Kidney capillary endothelial cell (primary cell): ENCODE measurements at regions not wholly inside any gene's neighbourhood (a gene's known extent, or its start where the extent isn't known, plus 50 kb on each side); places are given as distances from the start of the nearest gene placed in this dataset.

Experiments
- DNase-seq: peaks from one replicate; pipeline ENCODE4 v3.0.0-alpha.2; 2018; ENCODE audit warnings: low spot score

DNA sequence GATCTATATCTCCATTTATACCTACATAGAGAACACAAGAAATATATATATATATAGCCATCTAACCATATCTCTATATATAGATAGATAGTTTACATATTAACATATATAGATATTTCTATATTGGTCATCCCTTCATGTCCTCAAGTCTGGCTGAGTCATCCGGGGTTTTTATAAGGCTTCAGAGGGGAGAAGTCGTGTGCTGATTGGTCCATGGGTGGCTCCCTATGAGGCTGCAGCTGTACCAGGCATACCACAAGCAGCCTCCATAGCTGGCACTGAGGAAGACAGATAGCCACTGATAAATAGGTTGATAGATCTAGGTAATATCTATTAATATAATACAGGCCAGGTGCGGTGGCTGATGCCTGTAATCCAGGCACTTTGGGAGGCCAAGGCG lies 618.3 kb upstream of the SETBP1 start:
- DNase-seq: no peak

DNA sequence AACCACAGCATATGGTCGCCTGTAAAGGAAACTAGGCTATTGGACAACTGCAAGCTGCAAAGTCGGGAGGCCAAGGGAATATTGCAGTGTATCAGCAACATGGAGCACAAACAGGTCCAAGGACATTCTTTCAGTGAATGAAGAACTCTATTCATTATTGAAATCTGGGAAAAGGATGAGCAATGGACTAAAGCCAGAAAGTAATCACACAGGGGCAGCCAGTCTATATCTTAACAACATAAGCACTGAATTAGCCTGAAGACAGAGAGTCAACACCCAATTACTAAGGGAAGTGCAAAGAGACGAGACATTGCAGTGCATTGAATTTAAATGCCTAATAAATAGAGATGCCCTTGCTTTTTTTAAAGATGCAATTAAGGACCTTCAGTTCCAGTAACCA lies 615.5 kb upstream of the SETBP1 start:
- no peak for DNase-seq

DNA sequence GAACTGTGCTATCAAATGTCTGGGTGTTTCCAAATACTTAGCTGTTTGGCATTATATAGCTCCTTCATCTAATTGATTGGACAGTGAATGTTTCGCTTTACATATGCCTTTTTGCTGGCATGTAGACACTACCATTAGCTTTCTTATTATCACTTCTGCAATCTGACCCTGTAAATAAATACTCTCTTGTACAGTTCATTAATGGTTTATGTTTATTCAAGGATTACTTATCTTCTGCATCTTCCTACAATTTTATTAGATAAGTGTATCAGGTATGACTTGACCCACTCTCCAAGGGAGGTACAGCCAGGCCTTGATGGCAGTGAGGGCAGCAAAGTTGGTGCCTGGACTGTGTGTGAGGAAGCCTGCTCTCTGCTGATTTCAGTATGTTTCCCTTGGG lies 614.1 kb upstream of the SETBP1 start:
- no peak for DNase-seq

DNA sequence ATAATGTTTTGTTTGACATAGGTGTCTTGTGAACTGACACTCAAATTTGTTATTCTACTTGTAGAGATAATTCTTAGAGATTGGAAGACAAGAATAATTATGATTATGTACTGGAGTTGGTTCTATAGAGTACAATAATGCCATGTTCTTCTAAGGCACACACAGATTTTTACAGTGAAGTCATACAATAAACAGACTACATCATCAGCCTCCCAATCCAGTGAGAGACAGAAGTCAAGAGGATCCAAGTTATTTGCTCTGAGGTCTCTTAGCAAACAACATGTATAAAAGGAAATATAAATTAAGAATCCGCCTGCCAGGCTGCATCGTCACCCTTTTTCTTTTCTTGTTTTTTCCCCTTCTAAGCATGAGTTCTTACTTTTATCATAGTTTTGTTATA lies 613.5 kb upstream of the SETBP1 start:
- DNase-seq: no peak

DNA sequence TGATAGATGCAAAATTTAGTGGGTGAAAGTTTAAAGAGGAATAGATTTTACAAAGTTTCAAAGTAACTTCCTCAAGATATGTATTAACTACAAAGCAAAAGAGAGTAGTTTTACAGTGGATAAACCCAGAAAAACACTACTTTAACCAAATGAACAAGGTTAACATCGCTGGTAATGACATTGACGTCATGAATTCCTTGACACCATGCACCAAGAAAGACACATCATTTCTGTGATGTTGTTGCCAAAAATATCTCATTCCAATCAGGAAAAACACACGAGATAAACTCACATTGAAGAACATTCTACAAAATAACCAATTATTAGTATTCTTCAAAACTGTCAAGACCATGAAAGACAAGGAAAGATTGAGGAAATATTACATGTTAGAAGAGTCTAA lies 605.6 kb upstream of the SETBP1 start:
- DNase-seq: no peak

DNA sequence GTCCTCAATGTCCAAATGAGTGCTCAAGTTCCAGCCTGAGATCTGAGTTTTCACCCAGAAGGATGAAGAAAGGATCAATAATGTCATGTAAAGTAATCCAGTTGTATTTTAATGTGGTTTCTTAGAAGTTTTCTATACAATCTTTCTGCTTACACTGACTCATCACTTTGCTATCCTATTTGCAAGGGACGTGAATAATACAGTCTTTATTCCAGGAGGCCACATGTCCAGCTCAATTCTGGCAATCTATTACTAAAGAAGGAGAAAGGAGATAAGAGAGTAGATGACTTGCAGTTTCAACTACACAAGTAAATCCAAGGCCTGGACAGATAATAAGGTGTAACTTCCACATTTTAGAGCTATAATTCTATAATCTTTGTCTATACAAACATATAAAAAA lies 601.1 kb upstream of the SETBP1 start:
- DNase-seq: no peak

DNA sequence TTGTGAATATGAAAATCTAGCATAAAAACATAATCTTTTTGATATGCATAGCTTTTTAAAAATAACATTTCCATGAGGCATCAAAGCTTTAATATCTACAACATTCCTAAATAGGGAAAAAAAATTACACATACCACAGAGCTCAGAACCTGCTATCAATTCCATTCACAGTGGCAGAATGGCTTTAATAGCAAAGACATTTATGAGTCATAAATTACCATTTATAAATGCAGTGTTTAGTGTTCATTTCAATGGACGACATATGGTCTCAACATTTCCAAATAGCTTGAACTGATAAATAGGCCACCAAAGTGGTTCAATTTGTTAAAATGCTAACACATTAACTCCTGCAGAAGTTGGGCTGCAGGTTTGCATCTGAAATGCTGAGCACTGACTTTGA lies 600.6 kb upstream of the SETBP1 start:
- DNase-seq: no peak

DNA sequence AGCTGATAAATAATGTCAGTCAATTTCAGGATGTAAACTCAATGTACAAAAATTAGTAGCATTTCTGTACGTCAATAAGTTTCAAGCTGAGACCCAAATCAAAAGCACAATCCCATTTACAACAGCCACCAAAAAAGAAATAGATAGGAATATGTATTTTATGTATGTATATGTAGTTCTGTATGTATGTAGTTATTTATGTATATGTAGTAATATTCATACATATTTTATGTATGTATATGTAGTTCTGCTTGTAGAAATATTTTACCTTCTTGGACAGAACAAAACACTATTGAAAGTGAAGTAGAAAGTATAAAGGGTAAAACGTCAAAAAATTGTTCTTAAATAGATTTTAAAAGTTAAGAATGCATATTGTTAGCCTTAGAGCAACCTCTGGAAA lies 591.0 kb upstream of the SETBP1 start:
- no peak for DNase-seq

DNA sequence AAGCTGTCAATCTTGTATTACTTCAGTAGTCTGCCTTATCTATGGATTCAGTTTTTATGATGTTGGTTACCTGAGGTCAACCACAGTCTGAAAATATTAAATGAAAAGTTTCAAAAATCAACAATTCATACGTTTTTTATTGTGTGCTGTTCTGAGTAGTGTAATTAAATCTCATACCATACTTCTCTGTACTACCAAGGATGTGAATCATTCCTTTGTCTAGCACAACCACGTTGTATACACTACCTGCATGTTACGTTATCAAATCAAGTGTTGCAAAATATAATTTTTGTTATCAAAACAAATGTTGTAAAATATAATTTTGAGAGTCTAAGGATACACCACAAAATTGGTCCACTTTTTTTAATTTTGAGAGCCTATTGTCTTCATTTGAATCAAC lies 590.2 kb upstream of the SETBP1 start:
- peak; percentile 48 for DNase-seq

DNA sequence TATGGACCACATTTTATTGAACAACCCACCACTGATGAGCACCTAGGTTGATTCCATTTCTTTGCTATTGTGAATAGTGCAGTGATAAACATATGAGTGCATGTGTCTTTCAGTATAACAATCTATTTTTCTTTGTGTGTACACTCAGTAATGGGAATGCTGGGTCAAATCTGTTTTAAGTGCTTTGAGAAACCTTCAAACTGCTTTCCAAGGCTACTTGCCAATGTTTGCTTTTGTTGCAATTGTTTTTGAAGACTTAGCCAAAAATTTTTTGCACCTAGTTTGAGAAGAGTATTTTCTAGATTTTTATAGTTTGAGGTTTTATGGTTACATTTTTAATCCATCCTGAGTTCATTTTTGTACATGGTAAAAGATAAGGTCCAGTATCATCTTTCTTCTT lies 587.4 kb upstream of the SETBP1 start:
- no peak for DNase-seq

DNA sequence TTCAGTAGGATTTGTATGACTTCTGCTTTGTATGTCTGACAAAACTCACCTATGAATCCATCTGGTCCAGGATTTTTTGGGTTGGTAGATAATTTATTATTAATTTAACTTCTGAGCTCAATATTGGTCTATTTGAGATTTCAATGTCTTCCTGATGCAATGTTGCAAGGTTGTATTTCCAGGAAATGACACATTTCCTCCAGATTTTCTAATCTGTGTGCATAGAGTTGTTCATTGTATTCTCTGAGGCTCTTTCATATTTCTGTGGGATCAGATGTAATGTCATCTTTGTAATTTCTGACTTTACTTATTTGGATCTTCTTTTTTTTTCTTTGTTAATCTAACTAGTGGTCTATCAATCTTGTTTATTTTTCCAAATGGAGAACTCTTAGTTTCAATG lies 584.7 kb upstream of the SETBP1 start:
- DNase-seq: no peak

DNA sequence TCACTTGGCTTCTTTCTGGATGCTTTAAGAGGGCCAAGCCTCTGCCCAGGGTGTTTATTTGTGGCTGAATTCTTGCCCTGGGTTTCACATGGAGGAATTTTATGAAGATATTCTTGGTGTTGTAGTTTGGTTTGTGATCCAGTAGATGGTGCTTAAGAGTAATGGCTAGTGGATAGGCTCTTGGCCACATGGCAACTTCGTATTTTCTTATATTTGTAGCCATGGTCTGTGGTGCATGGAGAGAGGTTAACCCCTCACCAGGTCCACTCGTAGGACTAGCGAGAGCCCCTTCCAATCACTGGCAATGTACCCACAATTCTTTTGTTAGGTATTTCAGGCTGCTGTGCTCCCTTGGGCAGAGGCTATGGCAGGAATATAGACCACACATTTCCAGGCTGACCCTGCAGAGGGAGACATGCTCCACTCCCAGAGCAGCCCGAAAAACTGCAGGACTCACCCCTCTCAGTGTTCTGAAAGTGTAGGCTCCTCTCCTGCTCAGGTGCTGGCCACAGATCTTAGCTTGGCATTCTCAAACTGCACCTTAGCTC lies 582.1 kb upstream of the SETBP1 start:
- no peak for DNase-seq

DNA sequence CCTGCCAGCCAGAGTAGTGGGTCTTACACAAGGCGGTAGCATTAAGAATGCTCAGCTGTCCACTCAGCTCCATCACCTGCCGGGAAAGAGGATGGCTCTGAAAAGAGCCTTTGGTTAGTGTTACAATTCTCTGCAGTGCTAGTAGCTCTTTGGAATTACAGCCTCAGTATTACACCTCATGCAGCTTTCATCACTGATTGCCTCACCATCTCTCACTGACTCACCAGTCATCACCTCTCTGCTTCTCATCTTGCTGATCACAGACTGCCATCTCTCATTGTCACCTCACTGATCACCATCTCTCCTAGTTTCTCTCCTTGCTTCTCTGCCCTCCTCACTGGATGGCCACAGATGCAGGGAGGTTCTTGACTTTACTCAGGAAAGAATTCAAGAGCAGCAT lies 573.5 kb upstream of the SETBP1 start:
- DNase-seq: no peak

DNA sequence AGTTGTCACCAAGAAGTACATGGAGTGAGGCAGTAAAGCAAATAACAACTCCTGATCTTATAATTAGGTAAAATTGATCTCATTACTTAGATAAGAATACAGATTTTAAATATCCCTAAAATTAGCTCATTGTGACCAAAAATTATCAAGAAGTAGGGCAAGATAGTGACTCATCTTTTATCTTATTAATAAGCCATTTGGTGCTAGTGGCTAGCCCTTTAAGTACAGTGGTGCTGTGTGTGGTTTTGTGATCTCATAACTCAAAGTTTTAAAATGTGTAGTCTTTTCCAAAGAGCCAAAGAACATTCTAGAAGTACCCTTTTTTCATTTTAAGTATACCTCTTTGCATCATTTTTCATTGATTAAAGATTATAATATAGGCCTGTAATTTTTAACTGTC lies 569.4 kb upstream of the SETBP1 start:
- no peak for DNase-seq

DNA sequence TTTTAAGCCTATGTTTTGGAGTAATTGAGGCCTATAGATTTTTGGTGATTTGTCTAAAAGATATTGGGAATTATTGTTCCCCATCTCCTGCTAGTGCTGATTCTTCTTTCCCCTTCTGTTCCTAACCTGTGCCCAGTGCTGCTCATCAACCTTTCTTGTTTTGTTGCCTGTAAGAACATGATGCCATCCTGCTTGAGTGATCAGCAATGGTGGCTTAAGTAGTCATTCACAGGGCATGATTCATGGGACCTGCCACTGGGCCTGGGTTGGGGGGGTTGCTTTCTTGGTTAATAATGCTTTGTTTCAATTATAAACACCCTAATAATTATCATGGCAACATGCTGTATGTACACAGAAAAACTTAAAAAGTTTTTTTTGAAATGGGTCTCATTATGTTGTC lies 562.9 kb upstream of the SETBP1 start:
- no peak for DNase-seq

DNA sequence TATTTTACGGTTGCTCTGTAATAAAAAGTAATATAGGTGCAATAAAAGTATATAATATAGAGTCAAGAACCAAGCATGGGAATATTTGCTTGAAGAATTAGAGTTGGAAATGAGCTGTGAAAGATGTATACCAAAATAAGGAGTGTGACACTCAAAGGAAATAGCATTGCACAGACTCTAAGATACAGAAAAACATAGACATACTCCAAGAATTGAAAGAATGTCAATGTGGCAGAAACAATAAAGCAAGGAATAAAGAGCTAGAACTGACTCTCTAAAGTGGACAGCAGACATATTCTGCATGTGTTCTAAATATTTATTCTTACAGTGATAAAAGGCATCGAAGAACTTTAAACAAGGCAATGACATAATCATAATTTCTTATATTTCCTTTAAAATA lies 561.1 kb upstream of the SETBP1 start:
- no peak for DNase-seq

DNA sequence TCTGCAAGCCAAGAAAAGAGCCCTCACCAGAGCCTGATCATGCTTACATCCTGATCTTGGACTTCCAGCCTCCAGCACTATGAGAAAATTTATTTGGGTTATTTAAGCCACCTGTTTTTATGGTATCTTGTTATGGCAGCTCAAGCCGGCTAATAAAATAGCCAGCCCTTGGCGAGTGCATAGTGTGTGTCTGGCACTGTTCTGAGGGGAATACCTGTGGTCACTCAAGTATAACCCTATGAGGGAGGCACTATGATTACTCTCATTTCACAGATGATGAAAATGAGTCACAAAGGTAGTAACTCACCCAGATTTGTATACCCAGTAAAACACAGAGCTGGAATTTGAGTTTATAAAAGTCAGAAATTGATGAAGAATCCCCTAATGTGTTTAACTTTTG lies 556.9 kb upstream of the SETBP1 start:
- DNase-seq: no peak

DNA sequence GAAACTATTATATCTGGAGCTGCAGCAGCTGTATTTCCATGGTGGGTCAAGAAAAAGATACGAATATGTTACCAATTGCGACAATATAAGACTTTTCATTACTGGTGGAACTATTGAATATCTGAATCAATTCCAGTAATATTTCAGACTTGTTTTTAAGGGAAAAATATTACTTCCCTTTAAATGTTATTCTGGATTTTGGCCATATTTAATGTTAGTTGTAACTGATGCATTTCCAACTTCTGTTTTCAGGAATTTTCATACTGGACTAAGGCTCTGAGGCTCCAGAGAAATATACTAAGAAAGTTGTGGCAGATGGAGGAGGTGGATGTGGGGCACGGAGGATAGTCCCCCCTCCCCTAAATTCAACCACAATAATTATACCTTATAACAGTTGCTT lies 555.2 kb upstream of the SETBP1 start:
- DNase-seq: no peak

DNA sequence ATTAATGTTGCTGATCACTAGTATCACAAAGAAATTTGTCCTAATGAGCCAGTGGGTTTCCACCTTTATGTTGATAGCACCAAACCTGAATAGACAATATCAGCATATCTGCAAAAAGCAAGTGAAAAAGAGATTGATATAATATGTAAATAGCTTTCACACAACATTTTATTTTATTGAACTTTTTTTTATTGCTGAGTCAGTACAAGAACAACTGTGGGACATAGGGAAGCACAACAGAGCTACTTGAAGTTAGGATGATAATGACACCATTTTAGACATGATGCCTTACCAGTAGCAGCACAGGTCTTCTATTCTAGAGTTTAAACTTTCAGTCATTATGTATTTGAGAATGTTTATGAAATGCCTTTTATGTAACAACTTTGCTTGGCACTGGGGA lies 554.1 kb upstream of the SETBP1 start:
- no peak for DNase-seq

DNA sequence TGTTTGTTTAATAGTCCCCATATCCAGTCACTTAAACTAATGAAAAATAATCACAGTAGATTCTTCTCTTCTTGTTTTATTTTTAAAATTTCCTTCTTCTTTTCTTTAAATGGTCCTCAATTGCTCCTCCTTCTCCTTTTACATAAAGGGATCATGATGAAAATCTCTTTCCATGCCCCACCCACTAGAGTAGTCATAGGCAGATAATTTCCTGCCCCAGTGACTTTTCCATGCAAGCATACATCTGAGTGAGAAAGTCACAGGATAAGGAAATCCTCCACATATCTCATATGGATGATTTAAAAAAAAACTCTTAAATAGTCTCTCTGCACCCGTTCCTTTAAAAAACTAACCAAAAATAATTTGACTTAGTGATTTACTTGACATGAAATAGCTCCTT lies 552.3 kb upstream of the SETBP1 start:
- peak; percentile 69 for DNase-seq

DNA sequence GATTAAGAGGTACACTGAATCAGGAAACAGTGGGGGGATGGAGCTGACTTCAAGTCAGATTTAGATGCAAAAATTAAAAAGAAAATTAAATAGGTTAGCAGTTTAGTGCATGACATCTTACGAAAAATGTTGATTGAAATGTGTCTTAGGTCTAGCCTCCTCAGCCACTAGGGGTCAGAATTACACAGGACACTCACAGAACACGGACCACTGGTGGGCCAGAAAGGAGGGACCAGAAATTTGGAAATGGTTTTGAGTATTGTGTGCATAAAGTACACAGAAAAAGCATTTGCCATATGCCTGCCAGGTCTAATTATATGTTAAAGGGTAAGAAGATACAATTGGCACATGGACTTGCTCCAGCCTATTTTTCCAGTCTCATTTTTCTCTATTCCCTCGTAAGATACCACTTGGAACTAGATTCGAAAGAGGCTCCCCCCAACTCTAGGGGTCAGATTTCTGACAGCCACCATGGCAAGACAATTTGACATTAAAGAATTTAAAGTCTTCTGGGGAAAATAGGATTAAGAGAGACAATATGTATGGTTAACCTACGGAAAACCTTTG lies 550.2 kb upstream of the SETBP1 start:
- DNase-seq: peak; percentile 23

DNA sequence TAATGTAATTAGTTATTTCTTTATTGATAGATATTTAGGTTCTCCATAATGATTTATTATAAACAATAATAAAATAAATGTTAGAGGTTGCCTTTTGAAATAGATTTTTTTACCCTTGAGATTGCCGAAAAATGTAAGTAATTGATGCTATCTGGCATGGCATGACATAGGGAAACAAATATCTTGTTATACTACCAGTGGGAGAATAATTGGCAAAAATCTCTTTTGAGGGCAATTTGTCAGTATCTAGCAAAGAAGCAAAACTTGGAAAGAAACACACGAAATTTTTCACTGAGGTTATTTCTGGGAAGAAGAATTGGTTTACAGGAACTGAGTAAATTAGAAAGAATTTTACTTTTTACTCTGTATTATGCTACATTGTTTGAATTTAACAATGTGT lies 547.2 kb upstream of the SETBP1 start:
- DNase-seq: no peak

DNA sequence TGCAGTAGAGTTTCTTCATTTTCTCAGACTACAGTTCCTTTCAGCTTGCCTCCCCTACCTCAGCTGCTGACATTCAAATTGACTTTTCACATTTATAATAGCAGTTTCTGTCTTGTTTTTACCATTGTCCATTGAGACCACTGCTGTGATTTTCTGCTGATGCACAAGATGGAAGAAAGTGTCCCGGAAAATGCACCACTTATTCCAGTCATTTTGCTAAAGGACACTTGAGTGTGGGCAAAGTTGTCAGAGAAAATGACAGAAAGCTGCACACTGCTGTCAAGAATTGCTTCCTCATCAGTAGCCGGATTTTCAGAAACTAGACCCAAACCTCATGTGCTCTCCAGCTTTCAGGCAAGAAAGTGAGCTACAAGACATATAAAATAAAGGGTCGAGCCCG lies 546.2 kb upstream of the SETBP1 start:
- no peak for DNase-seq

DNA sequence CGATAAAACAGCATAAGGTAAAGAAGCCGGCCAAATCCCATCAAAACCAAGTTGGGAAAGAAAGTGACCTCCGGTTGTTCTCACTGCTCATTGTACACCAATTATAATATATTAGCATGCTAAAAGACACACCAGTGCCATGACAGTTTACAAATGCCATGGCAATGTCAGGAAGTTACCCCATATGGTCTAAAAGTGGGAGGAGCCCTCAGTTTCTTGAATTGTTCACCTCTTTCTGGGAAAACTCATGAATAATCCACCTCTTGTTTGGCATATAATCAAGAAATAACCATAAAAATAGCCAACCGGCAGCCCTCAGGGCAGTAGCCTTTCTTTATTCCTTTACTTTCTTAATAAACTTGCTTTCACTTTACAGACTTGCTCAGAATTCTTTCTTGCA lies 544.9 kb upstream of the SETBP1 start:
- DNase-seq: no peak

DNA sequence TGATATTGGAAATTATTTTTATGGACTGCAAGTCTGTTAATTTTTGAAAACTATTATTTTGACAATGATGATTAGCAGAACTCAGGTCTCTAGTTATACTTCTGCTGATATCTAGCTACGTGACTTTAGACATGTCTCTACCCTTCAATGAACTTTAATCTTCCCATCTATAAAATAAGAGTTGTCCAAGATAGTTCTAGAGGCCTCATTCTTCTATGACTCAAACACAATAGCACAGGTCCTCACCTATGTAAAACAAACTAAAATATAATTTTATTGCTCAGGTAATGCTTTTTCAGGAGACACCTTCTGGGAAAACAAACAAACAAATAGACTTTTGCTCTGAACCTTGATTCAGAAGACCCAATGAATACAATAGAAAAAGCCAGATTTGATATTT lies 544.4 kb upstream of the SETBP1 start:
- DNase-seq: no peak
